ENCODE measurements at regions not wholly inside any gene's neighbourhood (a gene's known extent, or its start where the extent isn't known, plus 50 kb on each side); places are given as distances from the start of the nearest gene placed in this dataset.
"Not testable (repeated sequence)": the region's sequence is repeated elsewhere in the genome, so short reads cannot be mapped to it uniquely, and the experiment has no call there.

DNA sequence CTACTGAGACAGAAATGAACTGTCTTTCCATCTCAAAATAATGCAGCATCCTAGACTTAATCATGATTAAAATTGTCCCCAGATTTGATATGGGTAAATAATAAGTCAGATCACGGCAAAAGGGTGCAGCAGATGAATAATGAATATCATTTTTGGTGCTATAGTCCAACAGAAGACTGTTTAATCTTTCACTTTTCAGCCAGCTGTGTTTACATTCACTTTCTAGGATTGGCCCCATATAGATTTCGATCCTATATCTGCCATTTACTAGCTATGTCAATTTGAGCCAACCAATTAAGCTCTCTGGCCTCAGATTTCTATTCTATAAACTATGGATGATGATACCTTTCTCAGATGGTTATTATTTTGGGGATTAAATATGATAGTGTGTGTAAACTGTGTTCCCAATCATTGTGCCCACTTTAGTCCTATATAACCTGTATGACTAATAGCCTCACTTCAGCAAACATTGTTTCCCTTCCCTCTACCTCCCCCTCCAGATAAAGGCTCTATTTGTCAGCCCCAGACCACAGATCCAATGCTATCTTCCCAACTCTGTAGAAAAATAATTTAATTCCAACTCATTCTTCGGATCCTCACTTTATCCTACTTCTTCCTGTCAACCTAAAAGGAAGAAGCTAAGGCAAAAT, 53.6 kb upstream of the NT5E start:
- no peak for DNase-seq

DNA sequence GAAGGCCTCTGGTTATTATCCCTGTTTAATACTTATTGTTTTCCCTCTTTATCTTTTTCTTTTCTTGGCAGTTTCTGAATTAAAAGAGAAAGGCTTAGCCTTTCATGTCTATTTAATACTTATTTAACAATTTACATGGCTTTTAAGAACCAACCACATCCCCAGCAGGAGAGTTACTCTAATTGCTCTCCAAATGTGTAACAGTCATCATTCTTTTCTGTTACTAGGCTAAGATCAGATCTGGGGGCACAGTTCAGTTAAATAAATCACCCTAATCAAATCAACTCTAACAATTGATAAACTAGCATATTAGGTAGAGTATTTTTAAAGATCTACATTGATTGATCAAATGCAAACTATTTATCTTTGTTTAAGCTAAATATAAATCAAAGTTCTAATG, 54.1 kb upstream of the NT5E start:
- DNase-seq, result no peak

DNA sequence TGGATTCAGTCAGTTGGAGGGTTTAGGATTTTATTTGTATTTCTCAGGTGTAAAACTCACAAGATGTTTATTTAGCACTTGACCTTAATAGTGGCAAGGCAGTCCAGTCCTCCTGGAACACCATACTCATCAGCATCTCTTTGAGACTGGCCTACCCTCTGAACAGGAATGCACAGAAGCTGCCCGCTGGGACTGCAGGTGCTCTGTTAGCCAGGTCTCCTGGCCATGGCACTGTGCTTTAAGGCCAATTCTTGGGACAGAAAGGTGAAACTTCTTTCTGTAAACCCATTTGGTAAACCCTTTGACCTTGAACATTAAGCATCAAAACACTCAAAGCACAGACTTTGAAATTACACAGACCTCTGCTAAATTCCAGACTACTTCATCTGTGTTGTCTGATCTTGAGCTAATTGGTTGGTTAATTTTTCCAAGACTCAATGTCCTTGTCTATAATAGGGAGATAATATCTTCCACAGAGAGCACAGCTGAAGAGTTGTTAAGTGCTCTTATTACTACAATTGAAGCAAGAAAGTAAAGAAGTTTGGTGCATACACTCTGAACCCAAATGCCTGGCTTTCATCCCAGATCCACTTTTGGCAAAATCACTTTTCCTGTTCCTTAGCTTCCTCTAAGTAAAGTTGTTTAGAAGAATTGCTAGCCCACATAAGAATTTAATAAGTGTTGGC, 54.9 kb upstream of the NT5E start:
- DNase-seq, result no peak

DNA sequence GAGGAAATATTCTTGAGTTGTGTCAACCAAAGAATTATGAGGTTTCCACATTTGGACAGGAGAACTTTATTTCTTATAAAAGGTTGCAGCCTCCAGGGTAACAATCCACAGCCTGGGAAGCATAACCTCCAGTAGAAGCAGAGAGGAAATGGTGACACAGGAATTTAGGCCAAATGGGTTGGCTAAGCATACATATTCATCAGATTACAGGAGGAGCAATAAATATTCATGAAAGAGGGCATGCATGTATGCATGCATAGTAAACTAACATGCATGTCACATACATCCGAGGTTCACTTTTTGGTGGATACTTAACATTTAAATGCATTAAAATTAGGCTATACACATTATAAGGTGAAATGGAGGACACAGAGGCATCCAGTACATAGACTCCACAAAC, 55.7 kb upstream of the NT5E start:
- no peak for DNase-seq

DNA sequence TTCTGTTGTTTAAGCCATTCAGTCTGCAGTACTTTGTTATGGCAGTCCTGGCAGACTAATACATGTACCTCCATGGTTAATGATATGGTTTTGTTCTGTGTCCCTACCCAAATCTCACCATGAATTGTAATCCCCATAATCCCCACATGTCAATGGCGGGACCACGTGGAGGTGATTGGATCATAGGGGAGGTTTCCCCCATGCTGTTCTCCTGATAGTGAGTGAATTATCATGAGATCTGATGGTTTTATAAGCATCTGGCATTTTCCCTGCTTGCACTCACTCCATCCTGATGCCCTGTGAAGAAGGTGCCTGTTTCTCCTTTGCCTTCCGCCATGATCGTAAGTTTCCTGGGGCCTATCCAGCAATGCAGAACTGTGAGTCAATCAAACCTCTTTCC, 57.5 kb upstream of the NT5E start:
- no peak for DNase-seq

DNA sequence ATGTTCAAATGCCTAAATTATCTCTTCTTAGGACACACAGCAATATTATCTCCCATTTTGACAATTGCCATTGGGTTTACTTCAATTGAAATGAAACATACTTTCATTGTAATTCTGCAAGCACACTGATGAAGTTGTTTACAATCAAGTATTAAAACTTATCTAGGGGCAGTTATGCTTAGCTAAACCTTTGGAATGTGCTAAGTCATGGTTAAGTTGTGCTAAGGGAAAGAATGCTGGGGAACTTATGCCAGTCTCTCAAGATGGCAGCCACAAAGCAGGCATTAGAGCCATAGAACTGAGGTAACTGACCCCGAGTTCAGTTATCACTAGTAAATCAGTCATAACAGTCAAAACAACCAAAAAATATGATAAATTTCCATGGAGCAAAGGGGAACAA, 59.1 kb upstream of the NT5E start:
- no peak for DNase-seq

DNA sequence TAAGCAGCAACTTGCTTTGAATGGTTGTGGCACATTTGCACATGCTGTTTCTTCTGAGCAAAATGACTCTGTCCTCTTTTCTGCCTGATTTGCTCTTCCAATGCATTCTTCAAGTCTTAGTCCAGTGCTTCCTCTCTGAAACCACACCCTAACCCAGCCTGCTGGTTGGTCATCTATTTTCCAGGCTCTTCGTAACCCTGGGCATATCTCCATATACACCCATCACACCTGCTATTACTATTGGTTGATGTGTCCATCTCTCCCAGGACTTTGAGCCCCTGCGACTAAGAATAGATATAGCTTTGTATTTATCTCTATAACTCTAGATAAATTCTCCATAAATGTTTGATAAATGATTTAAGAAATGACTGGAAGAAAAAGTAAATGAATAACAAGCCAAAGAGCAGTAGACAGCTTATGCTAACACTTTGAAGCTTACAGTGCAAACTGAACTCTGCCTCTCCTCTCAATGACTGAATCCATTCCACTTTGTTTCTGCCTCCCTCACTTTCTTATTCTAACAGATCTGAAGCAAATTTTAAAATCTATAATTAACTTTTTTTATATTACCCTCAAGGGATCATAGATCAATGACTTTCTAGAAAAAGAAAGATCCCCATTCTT, 59.7 kb upstream of the NT5E start:
- no peak for DNase-seq

DNA sequence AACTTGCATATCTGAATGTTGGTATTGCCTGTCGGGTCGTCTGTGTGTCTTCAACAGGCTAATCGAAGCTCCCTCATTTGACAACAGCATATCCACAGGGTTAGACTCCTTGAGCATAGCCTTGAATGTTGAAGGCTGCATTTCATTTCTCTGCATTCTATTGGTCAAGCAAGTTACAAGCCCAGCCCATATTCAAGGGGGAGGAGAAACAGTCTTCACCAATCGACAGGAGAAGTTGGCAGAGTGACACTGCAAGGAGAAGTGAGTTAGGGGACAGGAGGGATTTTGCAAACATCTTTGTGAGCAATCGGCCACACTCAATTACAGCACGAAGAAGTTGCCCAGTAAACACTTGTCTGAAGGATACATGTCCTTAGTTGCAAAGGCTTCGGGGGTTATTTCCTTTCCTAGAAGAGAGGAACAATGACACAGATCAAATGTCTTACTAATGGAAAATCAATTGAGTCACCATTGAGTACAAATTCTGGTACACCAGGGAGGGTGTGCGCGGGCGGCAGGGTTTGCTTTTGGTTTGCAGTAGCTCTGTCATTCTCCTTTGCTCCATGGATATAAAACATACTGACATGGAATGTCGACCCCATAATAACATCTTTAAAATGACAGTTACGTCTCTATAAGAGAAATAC, 60.6 kb upstream of the NT5E start:
- no peak for DNase-seq

DNA sequence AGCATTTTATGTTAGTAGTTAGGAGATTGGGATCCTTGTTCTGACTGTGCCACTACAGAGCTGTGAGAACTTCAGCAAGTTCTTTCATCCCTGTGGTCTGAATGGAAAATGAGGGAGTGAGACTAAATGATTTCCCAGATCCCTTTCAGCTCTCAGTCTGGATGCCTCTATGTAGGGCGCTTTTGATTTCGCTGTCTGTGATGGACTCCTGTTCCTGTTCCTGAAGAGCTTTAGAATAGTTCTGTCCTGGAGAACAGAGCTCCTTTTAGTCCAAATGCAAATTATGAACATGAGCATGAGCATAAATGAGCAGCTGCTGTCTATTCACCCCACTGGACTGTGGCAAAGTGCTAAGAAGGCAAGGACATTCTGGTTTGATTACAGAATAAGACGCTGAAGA, 61.4 kb upstream of the NT5E start:
- DNase-seq, result no peak

DNA sequence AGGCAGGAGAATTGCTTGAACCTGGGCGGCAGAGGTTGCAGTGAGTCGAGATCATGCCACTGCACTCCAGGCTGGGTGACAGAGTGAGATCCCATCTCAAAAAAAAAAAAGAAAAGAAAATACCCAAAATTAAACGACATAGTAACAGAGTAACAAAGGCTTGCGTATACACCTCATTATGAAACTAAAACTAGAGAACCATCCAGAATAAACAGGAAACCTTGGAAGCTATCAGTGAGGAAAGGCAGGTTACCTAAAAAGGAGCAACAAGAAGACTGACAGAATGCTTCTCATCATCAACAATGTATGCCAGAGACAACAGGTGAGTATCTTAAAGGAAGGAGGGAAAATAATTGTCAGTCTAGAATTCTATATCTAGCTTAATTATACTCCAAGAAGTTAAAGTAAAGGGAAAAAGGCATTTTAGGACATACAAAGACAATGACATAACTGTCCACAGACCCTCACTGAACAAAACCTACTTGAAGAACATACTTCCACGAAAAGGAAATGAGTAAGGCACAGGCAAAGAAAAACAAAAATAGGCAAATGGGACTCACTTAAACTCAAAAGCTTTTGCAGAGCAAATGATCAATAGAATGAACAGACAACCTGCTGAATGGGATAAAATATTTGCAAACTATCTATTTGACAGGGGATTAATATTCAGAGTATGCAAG, 64.1 kb upstream of the NT5E start:
- no peak for DNase-seq

DNA sequence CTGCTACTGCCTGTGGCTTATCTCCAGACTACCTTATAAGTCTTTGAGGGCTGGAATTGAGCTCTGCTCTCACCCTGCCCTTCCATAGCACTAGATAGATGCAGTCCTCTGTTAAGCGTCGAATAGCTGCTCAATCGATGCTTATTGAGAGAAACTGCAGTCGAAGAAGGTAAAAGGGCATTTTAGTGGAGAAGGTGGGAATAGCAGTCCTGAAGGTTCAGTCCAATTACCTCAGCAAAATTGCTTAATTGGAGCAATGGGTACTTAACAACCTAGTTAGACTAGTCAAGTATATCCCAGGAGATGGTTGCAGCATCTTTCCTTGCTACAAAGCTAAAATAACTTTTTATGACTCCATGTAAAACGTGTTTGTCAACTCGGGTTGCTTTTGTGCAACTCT, 66.8 kb upstream of the NT5E start:
- no peak for DNase-seq

DNA sequence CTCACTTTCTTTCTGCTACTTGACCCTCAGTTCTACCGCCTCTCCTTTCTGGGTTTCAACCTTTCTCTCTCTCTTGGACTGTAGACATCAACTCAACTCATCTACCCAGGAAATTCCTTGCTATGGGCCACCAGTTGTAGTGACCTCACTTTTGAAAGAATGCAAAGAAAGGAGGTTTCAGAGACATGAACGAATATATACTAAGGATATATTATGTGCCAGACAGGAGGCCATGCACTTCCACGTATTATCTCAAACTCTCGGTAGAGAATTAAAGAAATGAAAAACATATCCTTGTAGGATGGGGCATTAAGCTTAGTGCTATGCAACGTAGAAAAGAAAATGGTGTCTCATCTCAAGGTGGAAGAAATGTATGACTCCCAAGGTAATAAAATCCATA, 67.3 kb upstream of the NT5E start:
- no peak for DNase-seq

DNA sequence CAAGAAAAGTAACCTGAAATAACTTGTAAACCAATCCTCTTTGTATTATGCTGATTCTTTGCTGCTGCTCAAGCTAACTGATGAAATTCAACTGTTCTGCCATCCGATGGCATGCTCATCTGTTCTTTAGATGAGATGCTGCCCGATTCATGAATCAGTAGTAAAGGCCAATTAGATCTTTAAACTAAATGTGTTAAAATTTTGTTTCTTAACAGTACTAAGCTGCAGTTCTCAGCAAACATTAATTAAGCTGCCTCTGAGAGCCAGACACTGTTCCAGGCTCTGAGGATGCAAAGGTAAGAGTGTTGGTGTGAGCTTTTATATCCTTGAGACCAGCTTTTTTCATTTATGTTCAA, 77.0 kb upstream of the NT5E start:
- DNase-seq, result no peak

DNA sequence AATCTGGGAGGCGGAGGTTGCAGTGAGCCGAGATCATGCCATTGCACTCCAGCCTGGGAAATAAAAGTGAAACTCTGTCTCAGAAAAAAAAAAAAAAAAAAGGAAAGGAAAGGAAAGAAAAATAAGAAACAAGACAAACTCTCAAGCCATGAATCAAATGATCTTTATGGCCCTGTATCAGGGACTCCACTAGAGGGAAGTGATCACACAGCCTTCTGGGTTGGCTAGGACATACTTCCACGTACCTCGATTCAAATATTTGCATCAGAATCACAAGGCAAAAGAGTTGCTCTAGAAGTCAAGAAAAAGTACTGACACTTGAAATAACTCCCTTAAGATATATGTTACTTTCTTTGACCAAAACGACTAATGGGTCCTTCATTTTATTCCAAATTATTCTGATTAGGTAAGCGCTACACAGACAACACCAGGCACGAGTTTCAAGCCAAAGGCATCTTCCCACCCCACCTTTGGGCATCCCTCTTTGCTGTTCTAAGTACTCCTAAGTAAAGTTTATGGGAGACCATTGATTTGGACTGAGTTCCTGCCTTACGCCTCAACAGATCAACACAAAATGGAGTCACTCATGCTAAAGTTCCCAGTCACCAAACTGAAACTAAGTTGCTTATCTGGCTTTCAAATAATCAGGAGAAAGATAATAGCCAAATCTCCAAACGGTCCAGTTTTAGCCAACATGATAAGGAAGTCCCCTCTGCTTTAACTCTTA, 77.5 kb upstream of the NT5E start:
- DNase-seq, result no peak

DNA sequence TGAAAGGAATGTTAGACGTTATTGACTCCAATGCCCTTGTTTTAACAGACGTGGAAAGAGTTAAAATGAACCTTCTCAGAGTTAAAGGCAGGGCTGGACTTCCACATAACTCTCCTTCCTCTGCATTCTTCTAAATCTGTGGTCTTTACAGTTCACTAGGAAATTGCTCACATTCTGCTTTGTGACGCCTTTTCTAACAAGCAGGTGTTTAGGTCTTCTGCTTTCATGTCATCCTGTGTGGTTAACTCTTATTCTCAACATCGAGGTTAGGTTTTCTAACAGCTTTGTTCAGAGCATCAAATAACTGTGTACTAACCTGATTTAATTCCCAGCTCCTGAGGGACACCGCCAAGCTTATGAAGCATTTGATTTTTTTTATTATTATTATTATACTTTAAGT, 81.3 kb upstream of the NT5E start:
- DNase-seq, result no peak

DNA sequence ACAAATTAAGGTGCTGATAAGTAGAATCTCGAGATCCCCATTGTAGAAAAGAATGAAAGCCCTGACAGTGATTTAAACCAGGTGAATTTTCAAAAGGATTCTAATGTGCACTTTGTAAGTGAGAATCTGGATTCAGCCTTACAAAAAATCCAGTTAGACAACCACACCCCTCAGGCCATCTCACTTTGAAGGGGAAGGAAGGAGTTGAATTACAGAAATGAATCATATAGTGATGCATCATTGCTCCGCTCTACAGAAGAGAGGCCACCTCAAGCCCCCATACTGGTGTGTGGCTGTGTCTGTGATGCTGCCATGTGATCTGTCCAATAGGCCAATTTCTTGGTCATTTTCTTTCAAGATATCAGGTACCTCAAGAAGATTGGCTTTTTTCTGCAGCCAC, 85.5 kb upstream of the NT5E start:
- DNase-seq, result no peak

DNA sequence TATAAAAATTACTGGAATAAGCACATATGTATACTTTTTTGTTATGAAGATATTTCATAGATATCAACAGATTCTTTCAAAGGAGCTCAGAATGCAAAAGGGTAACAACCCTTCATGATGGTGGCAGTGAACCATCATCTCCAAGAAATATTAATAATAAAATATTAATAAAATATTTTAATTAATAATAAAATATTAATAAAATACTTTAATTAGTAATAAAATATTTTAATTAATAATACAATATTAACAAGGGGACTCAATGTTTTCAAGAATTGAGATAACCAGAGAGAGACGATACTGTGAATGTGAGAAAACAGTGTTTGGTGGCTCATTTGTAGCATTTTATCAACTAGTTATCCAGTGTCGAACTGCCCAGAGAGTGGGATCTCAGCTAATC, 86.0 kb upstream of the NT5E start:
- DNase-seq, result no peak

DNA sequence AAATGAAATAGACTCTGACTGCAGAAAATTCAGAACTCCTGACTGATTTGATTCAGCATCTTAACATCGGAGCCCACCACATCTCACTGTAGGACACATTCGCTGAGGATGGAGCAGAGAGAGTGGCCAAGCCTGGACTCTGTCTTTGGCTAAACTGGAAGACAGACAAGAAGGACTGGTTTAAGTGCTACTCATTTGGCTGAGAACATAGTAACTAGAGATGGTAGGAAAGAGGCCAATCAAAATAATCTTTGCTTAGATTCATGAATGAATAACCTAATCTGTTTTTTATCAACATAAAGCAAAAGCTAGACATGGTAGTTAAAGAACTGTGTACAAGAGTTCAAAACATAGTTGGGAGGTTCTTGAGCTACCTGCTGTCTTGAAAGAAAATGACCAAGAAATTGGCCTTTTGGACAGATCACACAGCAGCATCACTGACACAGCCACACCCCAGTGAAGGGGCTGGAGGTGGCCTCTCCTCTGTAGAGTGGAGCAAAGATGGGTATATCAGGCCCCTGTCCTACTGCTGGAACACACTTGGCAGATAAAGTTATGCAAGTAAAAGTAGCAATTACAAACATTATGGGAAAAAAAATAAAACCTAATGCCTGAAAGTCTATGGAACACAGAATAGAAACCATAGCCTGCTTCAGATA, 87.1 kb upstream of the NT5E start:
- no peak for DNase-seq

DNA sequence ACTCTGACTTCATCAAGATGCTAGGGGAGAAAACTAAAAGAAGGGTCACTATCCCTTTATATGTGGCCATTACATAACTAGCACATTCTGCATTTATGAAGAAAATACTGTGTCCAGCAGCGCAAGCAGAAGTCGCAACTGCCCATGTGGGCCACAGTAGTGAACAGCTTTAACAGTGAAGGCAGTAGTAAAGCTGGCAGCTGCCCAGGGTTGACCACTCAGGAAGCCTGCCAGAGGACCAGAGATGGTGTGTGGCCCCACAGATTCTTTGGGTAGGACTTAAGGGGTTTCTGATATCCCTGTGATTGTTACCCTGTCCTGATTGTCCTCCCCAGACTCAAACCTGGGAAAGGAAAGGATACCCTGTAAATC, 88.3 kb upstream of the NT5E start:
- DNase-seq, result no peak

DNA sequence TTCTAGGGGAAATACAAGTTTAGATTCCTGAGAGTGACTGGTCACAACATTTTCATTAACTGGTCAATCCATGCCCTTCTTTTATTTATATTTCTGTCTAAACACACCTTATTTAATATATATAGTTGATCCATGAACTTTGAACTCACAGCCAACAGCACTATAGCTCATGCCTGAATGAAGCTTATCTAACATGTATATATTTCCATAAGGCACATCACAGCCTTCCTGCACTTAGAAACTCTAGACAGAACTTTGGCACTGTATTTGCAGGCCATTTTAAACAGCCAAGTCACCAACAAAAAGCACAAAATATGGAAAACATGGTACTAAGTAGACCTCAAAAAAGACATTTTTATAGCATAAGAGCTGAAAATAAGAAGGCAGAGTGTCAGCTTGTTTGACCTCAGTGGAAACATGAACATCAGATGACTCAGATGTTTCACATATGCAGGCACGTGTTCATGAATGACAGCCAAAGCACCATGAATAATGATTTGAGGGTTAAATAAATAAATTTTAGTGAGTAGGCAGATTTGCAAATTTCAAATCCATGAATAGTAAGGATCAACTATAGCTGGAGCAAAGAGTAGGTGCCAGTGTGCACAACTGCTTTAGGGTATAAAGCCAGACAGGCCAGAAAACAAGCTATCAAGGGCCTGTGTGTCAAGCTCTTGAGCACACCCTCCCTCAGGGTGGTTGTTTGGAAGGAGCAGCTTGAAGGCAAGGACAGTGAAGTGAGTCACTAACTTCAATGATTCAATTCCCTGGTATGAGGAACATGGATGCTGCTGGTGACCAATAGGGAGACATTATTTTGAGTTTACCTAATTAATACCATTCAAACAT, 88.9 kb upstream of the NT5E start:
- no peak for DNase-seq

DNA sequence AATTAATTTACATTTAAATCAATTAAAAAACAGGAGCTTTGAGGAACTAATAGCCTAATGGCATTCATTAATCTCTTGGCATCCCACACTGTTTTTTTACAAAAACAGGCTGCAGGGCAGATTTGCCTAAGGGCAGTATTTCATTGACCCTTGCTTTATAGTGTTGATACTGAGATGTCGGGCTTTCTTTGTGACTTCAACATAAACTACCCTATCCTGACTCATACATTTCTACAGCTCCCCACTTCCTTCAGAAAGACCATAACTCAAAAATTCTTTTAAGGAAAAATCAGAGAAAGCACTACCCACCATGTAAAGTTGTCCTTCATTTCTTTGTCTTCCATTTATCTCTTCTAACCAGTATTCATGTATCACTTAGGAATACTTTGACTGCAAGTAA, 92.2 kb upstream of the NT5E start:
- no peak for DNase-seq

DNA sequence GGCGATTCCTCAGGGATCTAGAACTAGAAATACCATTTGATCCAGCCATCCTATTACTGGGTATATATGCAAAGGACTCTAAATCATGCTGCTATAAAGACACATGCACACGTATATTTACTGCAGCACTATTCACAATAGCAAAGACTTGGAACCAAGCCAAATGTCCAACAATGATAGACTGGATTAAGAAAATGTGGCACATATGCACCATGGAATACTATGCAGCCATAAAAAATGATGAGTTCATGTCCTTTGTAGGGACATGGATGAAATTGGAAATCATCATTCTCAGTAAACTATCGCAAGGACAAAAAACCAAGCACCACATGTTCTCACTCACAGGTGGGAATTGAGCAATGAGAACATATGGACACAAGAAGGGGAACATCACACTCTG, 93.1 kb upstream of the NT5E start:
- not testable (repeated sequence) for DNase-seq

Data from femur (tissue), 1 donor.